ENCODE measurements at regions not wholly inside any gene's neighbourhood (a gene's known extent, or its start where the extent isn't known, plus 50 kb on each side); places are given as distances from the start of the nearest gene placed in this dataset.

DNA sequence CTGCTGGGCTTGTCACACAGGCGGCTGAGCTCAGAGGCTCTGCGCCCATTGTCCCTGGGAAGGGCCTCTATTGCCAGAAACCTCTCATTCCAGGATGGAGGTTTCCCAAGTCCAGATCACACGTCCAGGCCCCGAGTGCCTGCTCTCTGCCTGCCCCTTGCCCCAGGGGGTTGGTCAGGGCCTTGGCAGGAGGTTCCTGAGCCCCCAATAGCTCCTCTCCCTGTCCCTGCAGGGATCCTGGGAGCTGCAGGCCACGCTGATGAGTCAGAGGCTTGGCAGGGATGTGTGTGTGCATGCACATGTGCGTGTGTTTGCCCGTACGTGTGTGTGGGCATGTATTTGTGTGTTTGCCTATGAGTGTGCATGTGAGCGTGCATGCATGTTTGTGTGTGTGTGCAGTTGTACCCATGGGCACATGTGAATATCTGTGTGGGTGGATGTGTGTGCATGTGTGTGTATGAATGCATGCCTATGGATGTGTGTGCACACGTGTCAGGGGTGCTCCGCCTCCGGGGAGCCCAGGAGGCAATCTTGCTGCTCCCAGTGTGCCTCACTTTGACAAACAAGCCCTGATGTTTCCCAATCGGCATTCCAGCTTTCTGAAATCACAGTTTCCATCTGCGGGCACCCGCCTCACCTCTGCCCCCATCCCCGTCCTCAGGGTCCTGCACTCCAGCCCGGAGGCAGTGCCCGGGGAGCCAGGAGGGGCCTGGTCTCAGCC lies 98.4 kb upstream of the GSE1 start:
- Histone ChIP-seq H3K27me3 (no peaks in the 10 kb centered on the region), H3K4me3 (ENCODE audit: low read depth in 1 of 2, low read length in 1 of 2) (no peak overlapping the region), H3K4me1 (ENCODE audit: control insufficient read depth in 1 of 2, insufficient read depth in 1 of 2, low read depth in 1 of 2, low read length in 1 of 2) (peaks cover 10 to 15% of the 10 kb centered on the region in 2 experiments), H3K9me3 (no peaks in the 10 kb centered on the region), H3K27ac (no peak overlapping the region), H3K36me3 (no peaks in the 10 kb centered on the region)
- TF ChIP-seq, protein P1, sequence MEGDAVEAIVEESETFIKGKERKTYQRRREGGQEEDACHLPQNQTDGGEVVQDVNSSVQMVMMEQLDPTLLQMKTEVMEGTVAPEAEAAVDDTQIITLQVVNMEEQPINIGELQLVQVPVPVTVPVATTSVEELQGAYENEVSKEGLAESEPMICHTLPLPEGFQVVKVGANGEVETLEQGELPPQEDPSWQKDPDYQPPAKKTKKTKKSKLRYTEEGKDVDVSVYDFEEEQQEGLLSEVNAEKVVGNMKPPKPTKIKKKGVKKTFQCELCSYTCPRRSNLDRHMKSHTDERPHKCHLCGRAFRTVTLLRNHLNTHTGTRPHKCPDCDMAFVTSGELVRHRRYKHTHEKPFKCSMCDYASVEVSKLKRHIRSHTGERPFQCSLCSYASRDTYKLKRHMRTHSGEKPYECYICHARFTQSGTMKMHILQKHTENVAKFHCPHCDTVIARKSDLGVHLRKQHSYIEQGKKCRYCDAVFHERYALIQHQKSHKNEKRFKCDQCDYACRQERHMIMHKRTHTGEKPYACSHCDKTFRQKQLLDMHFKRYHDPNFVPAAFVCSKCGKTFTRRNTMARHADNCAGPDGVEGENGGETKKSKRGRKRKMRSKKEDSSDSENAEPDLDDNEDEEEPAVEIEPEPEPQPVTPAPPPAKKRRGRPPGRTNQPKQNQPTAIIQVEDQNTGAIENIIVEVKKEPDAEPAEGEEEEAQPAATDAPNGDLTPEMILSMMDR (IDR thresholded peaks at IDR 0.05), result no peak

DNA sequence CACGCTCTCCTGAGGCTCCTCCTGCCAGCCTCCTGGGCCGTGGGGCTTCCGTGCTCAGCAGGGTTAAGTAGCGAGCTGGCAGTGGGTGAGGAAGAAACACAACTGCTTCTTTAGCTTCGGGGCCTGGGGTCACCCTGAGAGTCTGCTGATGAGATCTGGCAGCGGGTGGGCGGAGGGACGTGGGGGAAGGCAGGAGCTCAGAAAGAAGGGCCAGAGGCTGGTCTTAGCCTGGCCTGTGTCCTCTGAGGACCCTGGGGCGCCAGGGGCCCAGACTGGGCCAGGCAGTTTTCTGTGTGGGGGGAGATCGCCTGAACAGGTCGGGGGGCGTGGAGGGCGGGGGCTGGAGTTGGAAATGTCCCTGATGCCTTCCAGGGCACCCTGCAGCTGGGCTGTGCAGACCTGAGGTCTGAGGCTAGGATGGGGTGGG lies 97.8 kb upstream of the GSE1 start:
- Histone ChIP-seq H3K27me3 (no peaks in the 10 kb centered on the region), H3K4me1 (ENCODE audit: control insufficient read depth in 1 of 2, insufficient read depth in 1 of 2, low read depth in 1 of 2, low read length in 1 of 2) (peaks cover 10 to 15% of the 10 kb centered on the region in 2 experiments), H3K27ac (no peak overlapping the region), H3K9me3 (no peaks in the 10 kb centered on the region), H3K4me3 (ENCODE audit: low read depth in 1 of 2, low read length in 1 of 2) (no peak overlapping the region), H3K36me3 (no peaks in the 10 kb centered on the region)
- TF ChIP-seq, protein P1 (IDR thresholded peaks at IDR 0.05), result no peak

DNA sequence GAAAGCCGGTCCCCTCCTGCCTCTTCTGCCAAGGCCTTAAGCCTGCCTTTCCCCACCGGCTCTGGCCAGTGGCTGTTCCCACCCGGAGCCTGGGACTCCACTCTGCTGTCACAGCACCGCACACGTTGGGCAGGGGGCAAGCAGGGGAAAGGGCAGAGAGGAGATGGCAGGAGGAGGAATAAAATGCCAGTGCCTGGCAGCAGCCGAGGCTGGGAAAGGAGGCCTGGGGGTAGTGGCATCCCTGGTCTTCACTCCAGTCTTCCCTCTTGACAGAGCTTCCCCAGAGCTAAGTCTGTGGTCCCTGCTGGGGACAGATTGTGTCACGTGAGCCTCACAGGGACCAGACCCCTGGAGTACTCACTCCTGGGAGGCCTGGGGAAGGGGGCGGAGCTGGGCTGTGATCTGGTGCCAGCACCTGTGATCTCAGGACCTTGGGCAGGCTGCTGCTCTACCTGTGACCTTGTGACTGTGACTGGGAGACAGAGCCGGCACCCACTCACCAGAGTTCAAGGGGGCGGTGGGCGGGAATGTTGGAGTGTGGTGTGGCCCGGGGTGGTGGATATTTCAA lies 97.2 kb upstream of the GSE1 start:
- Histone ChIP-seq H3K27me3 (no peaks in the 10 kb centered on the region), H3K4me1 (ENCODE audit: control insufficient read depth in 1 of 2, insufficient read depth in 1 of 2, low read depth in 1 of 2, low read length in 1 of 2) (peaks cover 10 to 15% of the 10 kb centered on the region in 2 experiments), H3K36me3 (no peaks in the 10 kb centered on the region), H3K4me3 (ENCODE audit: low read depth in 1 of 2, low read length in 1 of 2) (no peak overlapping the region), H3K27ac (no peak overlapping the region), H3K9me3 (no peaks in the 10 kb centered on the region)
- TF ChIP-seq, protein P1 (IDR thresholded peaks at IDR 0.05), result no peak

DNA sequence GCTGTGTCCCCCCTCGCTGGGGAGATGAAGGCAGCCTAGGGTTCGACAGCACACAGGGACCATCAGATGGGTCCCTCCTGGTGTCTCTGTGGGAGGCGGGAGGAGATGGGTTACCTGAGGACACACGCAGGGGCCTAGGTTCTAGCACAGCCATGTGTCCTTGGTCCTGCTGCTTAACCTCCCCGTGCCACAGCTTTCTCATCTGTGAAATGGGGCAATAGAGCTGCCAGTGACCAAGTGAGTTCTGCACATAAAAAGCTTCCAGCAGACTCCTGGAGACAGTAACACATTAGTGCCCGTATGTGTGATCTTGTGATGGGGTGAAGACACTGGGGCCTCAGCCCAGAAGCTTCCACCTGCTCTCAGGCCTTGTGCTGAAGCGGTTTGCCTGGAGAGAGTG lies 96.0 kb upstream of the GSE1 start:
- TF ChIP-seq, protein P1 (IDR thresholded peaks at IDR 0.05), result no peak
- Histone ChIP-seq H3K36me3 (no peaks in the 10 kb centered on the region), H3K4me3 (ENCODE audit: low read depth in 1 of 2, low read length in 1 of 2) (no peak overlapping the region), H3K27me3 (no peaks in the 10 kb centered on the region), H3K4me1 (ENCODE audit: control insufficient read depth in 1 of 2, insufficient read depth in 1 of 2, low read depth in 1 of 2, low read length in 1 of 2) (peaks cover 10 to 15% of the 10 kb centered on the region in 2 experiments), H3K9me3 (no peaks in the 10 kb centered on the region), H3K27ac (no peak overlapping the region)

- Histone ChIP-seq H3K27ac (no peak overlapping the region), H3K4me1 (ENCODE audit: control insufficient read depth in 1 of 2, insufficient read depth in 1 of 2, low read depth in 1 of 2, low read length in 1 of 2) (peaks cover 10 to 15% of the 10 kb centered on the region in 2 experiments), H3K36me3 (no peaks in the 10 kb centered on the region), H3K4me3 (ENCODE audit: low read depth in 1 of 2, low read length in 1 of 2) (no peak overlapping the region), H3K9me3 (no peaks in the 10 kb centered on the region), H3K27me3 (no peaks in the 10 kb centered on the region)
- TF ChIP-seq, protein P1 (IDR thresholded peaks at IDR 0.05), result no peak
Observed at GRCh38 chr16:85517563-85518179, 95.5 kb upstream of the GSE1 start.
